Duodenal mucosa (tissue), 2 donors: ENCODE measurements at regions not wholly inside any gene's neighbourhood (a gene's known extent, or its start where the extent isn't known, plus 50 kb on each side); places are given as distances from the start of the nearest gene placed in this dataset.

Experiments used
- H3K27ac ChIP-seq: one replicate; pipeline ENCODE4 v1.7.0; 2013; ENCODE audit warnings: low read depth, low read length
- H3K27me3 ChIP-seq, 2 donors: one replicate each; pipeline ENCODE4 v1.7.0; 2013; ENCODE audit warnings: low read length in 2 of 2, control low read depth in 1 of 2; ENCODE audit not compliant: insufficient read depth in 2 of 2, control insufficient read depth in 1 of 2
- H3K36me3 ChIP-seq, 2 donors: one replicate each; pipeline ENCODE4 v1.7.0; 2013; ENCODE audit warnings: low read length in 2 of 2, control low read depth in 1 of 2; ENCODE audit not compliant: insufficient read depth in 2 of 2, control insufficient read depth in 1 of 2
- H3K4me1 ChIP-seq, 2 donors: one replicate each; pipeline ENCODE4 v1.7.0; 2013; ENCODE audit warnings: low read length in 2 of 2, control low read depth in 1 of 2; ENCODE audit not compliant: insufficient read depth in 2 of 2, control insufficient read depth in 1 of 2
- H3K4me3 ChIP-seq, 2 donors: one replicate each; pipeline ENCODE4 v1.7.0; 2013; ENCODE audit warnings: low read length in 2 of 2, low read depth in 1 of 2
- H3K9ac ChIP-seq, 2 donors: one replicate each; pipeline ENCODE4 v1.7.0; 2013; ENCODE audit warnings: low read length in 2 of 2, low read depth in 1 of 2
- H3K9me3 ChIP-seq, 2 donors: one replicate each; pipeline ENCODE4 v1.7.0; 2013; ENCODE audit warnings: low read length in 2 of 2, control low read depth in 1 of 2; ENCODE audit not compliant: control insufficient read depth in 1 of 2

GRCh38 chr20:10786678-10787077 lies 112.9 kb upstream of the JAG1 start:
- Histone ChIP-seq H3K9me3 (no peaks in the 10 kb centered on the region), H3K36me3 (no peaks in the 10 kb centered on the region), H3K9ac (no peak overlapping the region), H3K4me1 (peaks cover 6 to 10% of the 10 kb centered on the region in 2 donors), H3K27ac (no peak overlapping the region), H3K4me3 (no peak overlapping the region), H3K27me3 (no peaks in the 10 kb centered on the region)

GRCh38 chr20:10788055-10788454 lies 114.3 kb upstream of the JAG1 start:
- no peaks in the 10 kb centered on the region for H3K36me3 ChIP-seq
- no peaks in the 10 kb centered on the region for H3K27me3 ChIP-seq
- no peak overlapping the region for H3K27ac ChIP-seq
- peaks cover 6 to 10% of the 10 kb centered on the region in 2 donors for H3K4me1 ChIP-seq
- H3K9me3 ChIP-seq: no peaks in the 10 kb centered on the region
- no peak overlapping the region for H3K9ac ChIP-seq
- H3K4me3 ChIP-seq: no peak overlapping the region

- peaks cover 6 to 10% of the 10 kb centered on the region in 2 donors for H3K4me1 ChIP-seq
- H3K9me3 ChIP-seq: no peaks in the 10 kb centered on the region
- no peaks in the 10 kb centered on the region for H3K36me3 ChIP-seq
- no peak overlapping the region for H3K27ac ChIP-seq
- H3K4me3 ChIP-seq: no peak overlapping the region
- H3K9ac ChIP-seq: no peak overlapping the region
- H3K27me3 ChIP-seq: no peaks in the 10 kb centered on the region
Measured at GRCh38 chr20:10788877-10789276, 115.1 kb upstream of the JAG1 start.

GRCh38 chr20:10789386-10789785 lies 115.6 kb upstream of the JAG1 start:
- Histone ChIP-seq H3K4me3 (no peak overlapping the region), H3K9ac (no peak overlapping the region), H3K4me1 (peaks cover 3 to 5% of the 10 kb centered on the region in 2 donors), H3K27ac (no peak overlapping the region), H3K36me3 (no peaks in the 10 kb centered on the region), H3K9me3 (no peaks in the 10 kb centered on the region), H3K27me3 (no peaks in the 10 kb centered on the region)

GRCh38 chr20:10790013-10790412 lies 116.2 kb upstream of the JAG1 start:
- no peaks in the 10 kb centered on the region for H3K9me3 ChIP-seq
- H3K27me3 ChIP-seq: no peaks in the 10 kb centered on the region
- H3K9ac ChIP-seq: no peak overlapping the region
- H3K4me3 ChIP-seq: no peak overlapping the region
- no peak overlapping the region for H3K27ac ChIP-seq
- no peaks in the 10 kb centered on the region for H3K36me3 ChIP-seq
- H3K4me1 ChIP-seq: no peaks in the 10 kb centered on the region

DNA sequence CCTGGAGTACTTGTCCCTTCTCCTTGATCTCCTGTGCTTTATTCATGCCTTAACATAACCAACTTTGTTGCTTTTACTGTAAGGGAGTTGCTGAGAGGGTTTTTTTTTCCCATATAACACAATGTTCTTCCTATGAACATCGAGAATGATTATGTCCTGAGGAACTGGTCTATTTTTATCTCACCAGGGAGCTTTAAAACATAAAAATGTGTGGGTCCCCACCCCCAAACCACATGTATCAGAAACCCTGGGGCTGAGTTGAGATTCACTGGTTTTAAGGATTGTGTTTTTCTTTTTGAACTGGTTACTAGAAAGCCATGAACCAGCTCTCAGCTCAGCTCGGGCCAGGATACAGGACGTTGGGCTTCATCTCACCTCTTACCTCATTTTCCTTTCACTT lies 118.5 kb upstream of the JAG1 start:
- no peak overlapping the region for H3K4me3 ChIP-seq
- no peak overlapping the region for H3K9ac ChIP-seq
- H3K4me1 ChIP-seq: no peaks in the 10 kb centered on the region
- H3K36me3 ChIP-seq: no peaks in the 10 kb centered on the region
- H3K27me3 ChIP-seq: no peaks in the 10 kb centered on the region
- no peaks in the 10 kb centered on the region for H3K9me3 ChIP-seq
- H3K27ac ChIP-seq: no peak overlapping the region

DNA sequence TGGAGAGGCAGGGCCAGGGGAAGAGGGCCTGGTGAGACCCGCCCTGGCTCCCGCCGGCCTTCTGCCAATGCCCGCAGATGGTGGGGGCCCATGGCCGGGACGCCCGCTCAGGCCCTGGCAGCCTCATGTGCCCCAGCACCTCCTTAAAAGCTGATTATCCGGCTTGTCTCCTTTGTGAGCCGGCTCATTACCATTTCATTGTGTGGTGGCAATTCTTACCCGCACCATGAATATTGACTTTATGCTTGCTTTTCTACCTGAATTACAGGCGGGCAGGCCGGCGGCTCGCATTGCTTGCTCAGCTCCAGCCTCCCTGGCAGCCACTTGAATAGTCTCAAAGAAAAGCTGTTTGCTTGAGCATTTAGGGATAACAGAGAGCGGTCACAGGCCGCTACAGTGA lies 120.0 kb upstream of the JAG1 start:
- Histone ChIP-seq H3K9me3 (no peaks in the 10 kb centered on the region), H3K27ac (no peak overlapping the region)

DNA sequence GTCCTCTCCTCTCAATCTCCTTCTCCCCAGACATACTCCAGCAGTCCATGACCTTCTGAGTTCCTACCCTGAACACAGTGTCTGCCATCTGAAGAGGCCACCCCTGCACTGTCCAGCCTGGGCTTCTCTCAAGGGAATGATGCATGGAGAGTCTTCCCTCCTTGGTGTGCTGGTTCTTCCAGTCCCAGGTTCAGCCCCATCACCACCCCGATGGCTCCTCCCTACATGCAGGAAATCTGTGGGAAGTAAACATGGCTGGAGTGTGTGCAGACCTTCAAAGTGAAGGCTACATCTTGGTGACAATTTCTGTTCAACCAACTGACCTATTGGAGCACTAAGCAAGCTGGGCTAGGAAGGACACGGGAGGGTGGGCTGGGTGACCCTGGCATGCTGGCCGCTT lies 121.0 kb upstream of the JAG1 start:
- Histone ChIP-seq H3K4me3 (no peak overlapping the region), H3K27me3 (no peaks in the 10 kb centered on the region), H3K9me3 (no peaks in the 10 kb centered on the region), H3K27ac (no peak overlapping the region), H3K9ac (no peak overlapping the region), H3K36me3 (no peaks in the 10 kb centered on the region), H3K4me1 (no peaks in the 10 kb centered on the region)

More for the DNA sequence above, 120.0 kb upstream of the JAG1 start:
- Histone ChIP-seq H3K9ac (no peak overlapping the region), H3K27me3 (no peaks in the 10 kb centered on the region), H3K4me3 (no peak overlapping the region), H3K36me3 (no peaks in the 10 kb centered on the region), H3K4me1 (no peaks in the 10 kb centered on the region)

DNA sequence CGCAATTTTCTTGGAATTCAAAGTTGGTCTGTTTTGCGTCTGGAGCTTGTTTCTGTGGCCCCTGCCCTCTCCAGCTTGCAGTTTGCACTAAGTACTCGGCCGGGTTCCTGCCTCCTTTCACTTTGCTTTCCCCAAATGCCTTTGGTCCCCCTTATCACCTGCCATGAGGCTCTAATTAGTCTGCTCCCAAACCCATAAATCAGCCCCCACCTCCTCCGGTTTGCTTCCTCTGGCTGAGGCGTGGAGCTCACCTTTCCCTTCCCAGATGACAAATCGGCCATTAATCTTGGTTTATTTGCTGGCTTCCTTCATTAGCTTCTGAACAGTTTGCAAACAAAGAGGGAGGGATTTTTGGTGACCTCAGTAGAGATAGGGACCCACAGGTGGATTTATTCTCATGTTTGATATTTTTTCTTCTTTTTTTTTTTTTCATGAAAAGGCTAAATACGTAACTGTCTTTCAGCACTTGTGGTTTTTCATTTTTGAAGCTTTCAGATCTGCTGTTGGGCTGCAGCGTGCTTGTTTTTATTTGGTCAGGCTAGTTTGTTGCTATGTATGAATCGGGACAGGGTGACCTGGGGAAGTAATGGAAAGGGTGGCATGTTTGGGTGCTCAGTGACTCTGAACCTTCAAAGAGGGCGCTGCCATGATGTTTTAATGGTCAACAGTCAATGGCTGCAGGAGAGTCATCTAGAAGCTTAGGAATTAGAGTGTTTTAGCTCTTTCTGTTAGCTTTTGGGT lies 121.7 kb upstream of the JAG1 start:
- no peaks in the 10 kb centered on the region for H3K4me1 ChIP-seq
- no peaks in the 10 kb centered on the region for H3K27me3 ChIP-seq
- no peak overlapping the region for H3K27ac ChIP-seq
- H3K36me3 ChIP-seq: no peaks in the 10 kb centered on the region
- no peaks in the 10 kb centered on the region for H3K9me3 ChIP-seq
- H3K4me3 ChIP-seq: no peak overlapping the region
- H3K9ac ChIP-seq: no peak overlapping the region

DNA sequence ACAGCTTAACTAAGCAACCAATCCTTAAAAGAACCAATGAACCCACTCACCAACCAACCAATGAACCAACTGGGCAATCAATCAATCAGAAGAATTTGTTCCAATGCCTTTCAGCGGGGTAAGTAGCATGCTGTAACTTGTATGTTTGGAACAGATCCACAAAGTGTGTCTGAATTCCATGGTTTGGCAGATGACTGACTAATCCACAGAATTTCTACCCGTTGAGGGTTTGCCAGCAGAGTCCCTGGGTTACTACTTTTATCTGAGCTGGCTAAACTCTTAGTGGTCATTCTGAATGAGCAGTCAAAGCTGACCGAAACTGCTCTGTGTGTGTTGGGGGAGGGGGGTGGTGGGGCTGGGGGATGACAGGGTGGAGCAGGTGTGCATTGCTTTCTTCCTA lies 125.0 kb upstream of the JAG1 start:
- H3K36me3 ChIP-seq: no peaks in the 10 kb centered on the region
- no peaks in the 10 kb centered on the region for H3K4me1 ChIP-seq
- no peak overlapping the region for H3K9ac ChIP-seq
- no peaks in the 10 kb centered on the region for H3K27me3 ChIP-seq
- H3K27ac ChIP-seq: no peak overlapping the region
- H3K4me3 ChIP-seq: no peak overlapping the region
- H3K9me3 ChIP-seq: no peaks in the 10 kb centered on the region
